ENCODE measurements at regions not wholly inside any gene's neighbourhood (a gene's known extent, or its start where the extent isn't known, plus 50 kb on each side); places are given as distances from the start of the nearest gene placed in this dataset.

GRCh38 chr5:125660231-125660895 lies 762.8 kb upstream of the GRAMD2B start:
- no peak for TF ChIP-seq CTCF (IDR thresholded peaks at IDR 0.05)
- no peaks in the 10 kb centered on the region for H3K27me3 ChIP-seq (ENCODE audit: low read depth)
- H3K36me3 ChIP-seq = no peaks in the 10 kb centered on the region
- no peaks in the 10 kb centered on the region for H3K4me1 ChIP-seq
- DNase-seq = no peak
- H3K4me3 ChIP-seq = no peak overlapping the region
- no peaks in the 10 kb centered on the region for H3K9me3 ChIP-seq
- no peak overlapping the region for H3K27ac ChIP-seq
- intact Hi-C loops (cut with DNase I) = no loop called here
- no peak for ATAC-seq

GRCh38 chr5:125661584-125661983 lies 761.6 kb upstream of the GRAMD2B start:
- ATAC-seq = no peak
- Histone ChIP-seq H3K36me3 (no peaks in the 10 kb centered on the region), H3K9me3 (no peaks in the 10 kb centered on the region), H3K27ac (no peak overlapping the region), H3K27me3 (ENCODE audit: low read depth) (no peaks in the 10 kb centered on the region), H3K4me3 (no peak overlapping the region), H3K4me1 (no peaks in the 10 kb centered on the region)
- TF ChIP-seq CTCF (IDR thresholded peaks at IDR 0.05) = no peak
- DNase-seq = no peak
- intact Hi-C loops (cut with DNase I) = no loop called here

GRCh38 chr5:125668884-125669283 lies 754.3 kb upstream of the GRAMD2B start:
- no peak overlapping the region for H3K4me3 ChIP-seq
- no peaks in the 10 kb centered on the region for H3K36me3 ChIP-seq
- DNase-seq (no peak), ATAC-seq (no peak)
- no peaks in the 10 kb centered on the region for H3K27me3 ChIP-seq (ENCODE audit: low read depth)
- no peaks in the 10 kb centered on the region for H3K9me3 ChIP-seq
- H3K27ac ChIP-seq = no peak overlapping the region
- intact Hi-C loops (cut with DNase I) = no loop called here
- TF ChIP-seq CTCF (IDR thresholded peaks at IDR 0.05) = no peak
- H3K4me1 ChIP-seq = no peaks in the 10 kb centered on the region

GRCh38 chr5:125673359-125673950 lies 749.8 kb upstream of the GRAMD2B start:
- intact Hi-C loops (cut with DNase I) = no loop called here
- Histone ChIP-seq H3K36me3 (no peaks in the 10 kb centered on the region), H3K9me3 (no peaks in the 10 kb centered on the region), H3K27me3 (ENCODE audit: low read depth) (no peaks in the 10 kb centered on the region), H3K4me3 (no peak overlapping the region), H3K27ac (no peak overlapping the region), H3K4me1 (no peaks in the 10 kb centered on the region)
- ATAC-seq (no peak), DNase-seq (no peak)
- TF ChIP-seq CTCF (IDR thresholded peaks at IDR 0.05) = no peak

- Histone ChIP-seq H3K9me3 (no peaks in the 10 kb centered on the region), H3K4me3 (no peak overlapping the region), H3K27me3 (ENCODE audit: low read depth) (no peaks in the 10 kb centered on the region), H3K4me1 (no peaks in the 10 kb centered on the region), H3K27ac (no peak overlapping the region), H3K36me3 (no peaks in the 10 kb centered on the region)
- no peak for TF ChIP-seq CTCF (IDR thresholded peaks at IDR 0.05)
- DNase-seq = no peak
- ATAC-seq = no peak
- intact Hi-C loops (cut with DNase I) = no loop called here
These were observed 743.7 kb upstream of the GRAMD2B start for GRCh38 chr5:125679522-125679921.
